HuH-7.5 (cell line): ENCODE measurements at regions not wholly inside any gene's neighbourhood (a gene's known extent, or its start where the extent isn't known, plus 50 kb on each side); places are given as distances from the start of the nearest gene placed in this dataset.

Source experiments
- DNase-seq: peaks from one replicate; pipeline ENCODE4 v3.0.0; 2011; ENCODE audit warnings: low spot score

DNA sequence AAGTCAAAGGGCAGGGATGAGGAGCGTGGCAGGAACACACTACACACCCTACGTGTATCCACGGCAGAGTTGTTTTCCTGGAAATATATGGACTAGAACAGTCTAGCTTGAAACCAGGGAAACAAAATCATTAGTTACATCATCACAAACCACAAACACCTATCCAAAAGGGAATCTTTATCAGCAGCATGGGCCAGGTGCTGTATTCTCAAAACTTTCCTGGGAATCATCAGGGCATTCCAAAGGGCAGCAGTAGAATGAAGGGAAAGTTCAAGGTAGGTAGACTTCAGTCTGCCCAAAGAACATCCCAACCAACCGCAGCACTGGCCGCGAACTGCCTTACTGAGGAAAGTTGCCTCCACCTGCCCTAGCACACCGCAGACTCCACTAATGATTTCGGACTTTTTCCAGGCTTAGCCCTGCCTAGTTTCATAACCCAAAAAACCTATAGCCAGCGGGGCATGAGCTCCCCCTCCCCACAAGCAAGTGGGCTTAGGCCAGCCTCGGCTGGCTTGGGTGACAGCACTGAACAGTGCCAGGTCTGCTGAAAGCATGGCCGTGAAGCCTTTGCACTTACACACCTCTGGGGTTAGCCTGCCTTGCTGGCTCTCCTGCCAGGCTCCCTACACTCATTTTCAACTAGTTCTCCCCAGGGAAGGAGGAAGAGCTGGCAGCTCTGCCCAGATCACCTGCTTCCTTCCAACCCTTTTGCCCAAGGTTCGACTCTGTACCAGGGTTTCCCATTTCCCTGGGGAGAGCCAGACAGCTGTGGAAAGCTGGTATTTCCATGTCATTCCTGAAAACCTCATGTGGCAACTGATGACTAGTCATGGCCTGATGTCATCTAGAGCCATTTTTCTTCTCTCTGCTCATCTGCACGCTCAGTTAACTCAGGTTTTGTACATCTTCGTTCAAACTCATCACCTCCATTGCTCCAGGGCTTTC is 77.3 kb upstream of the UBAC2 start:
- no peak for DNase-seq

DNA sequence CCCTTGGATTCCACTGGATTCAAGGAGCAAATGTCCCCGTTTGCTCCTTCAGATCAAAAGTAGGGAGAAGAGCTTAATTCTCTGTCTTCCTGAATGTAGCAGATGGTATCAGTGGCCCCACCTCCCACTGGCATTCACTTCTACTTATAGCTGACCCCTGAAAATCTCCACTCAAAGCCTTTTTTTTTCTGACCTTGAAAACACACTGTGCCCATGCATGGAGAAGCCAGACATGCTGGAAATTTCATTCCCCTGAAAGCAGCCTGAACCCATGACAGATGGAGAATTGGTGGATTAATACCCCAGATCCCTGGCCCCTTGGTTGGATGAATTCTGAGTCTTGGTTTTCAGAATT is 76.6 kb upstream of the UBAC2 start:
- no peak for DNase-seq

DNA sequence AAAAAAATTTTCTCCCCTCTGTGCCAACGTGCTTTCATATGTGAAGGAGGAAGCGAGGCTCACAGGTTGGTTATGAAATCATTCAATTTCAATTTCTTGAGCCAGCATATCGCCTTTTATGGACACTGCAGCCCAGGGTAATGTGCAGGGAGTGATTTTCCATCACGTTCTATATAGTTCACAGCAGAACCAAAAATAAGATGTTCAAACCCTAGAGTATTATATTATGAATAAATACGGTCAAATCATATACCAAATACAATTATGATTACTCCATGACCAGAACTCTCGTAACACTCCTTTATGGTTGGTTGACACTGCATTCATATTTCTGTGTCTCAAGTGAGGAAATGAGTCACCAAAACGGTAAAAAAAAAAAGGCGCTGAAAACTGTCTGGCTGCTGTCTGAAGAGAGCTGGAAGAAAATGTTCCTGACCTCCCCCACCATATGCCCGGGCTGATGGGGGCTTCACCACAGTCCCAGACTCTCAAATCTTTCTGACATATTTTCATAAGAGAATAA is 75.8 kb upstream of the UBAC2 start:
- no peak for DNase-seq

DNA sequence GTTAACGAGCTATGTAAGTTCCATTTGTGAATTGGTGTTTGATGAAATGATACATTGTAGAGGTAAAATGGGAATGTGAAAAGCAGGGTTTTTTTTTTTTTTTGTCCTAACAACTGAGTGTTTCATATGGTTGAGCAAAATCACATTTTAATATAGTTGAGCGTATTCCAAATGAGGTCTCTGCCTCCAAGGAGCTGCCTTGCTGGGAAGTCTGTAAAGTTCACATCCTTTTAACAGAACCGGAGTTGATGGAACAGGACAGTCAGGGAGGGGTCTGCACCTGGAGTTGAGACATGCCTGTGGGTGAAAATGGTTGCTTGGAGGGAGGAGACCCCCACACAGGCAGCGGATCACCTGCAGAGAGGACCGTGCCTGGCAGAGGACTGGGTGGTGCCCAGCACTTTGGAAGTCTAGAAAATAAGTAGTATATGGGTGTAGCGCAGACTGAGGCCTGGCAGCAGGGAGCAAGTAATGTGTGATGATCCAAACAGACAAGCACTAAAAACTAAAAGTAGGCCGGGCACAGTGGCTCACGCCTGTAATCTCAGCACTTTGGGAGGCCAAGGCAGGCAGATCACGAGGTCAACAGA is 75.2 kb upstream of the UBAC2 start:
- DNase-seq: no peak

DNA sequence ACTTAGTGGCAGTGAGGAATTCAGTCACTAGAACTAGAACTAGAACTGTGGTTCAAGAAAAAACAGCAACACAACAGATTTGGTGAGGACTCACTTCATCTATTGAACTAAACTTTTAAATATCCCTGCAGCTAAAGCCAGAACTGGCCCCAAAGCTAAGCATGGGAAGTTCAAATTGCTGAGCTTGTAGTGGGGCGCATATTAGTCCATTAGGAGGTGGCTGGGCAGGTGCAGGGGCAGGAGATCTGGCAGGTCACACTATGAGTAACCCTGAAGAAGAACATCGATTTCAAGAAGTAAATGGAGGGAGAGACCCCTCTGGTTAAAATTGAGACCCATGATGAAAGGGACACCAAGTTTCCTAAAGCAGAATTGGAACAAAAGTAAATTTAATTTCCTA is 73.8 kb upstream of the UBAC2 start:
- no peak for DNase-seq

DNA sequence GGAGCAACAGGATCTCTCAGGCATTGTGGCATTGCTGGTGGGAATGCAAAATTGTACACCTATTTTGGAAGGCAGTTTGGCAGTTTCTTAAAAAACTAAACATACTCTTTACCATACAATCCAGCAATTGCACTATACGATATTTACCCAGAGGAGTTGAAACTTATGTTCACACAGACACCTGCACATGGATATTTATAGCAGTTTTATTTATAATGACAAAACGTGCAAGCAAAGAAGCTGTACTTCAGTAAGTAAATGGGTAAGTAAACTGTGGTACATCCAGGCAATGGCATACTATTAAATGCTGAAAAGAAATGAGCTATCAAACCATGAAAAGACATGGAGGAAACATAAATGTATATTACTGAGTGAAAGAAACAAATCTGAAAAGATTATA is 71.6 kb upstream of the UBAC2 start:
- no peak for DNase-seq

DNA sequence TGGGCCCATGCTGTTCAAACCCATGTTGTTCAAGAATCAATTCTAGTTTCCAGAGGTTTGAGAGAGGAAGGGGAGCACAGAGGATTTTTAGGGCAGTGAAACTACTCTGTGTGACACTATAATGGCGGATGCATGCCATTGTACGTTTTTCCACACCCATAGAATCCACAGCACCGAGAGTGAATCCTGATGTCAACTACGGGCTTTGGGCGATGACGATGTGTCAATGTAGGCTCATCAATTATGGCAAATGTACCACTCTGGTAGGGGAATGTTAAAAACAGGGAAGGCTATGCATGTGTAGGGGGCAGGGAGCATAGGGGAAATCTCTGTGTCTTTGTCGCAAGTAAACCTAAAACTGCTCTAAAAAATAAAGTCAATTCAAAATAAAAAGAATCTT is 70.7 kb upstream of the UBAC2 start:
- DNase-seq: no peak

DNA sequence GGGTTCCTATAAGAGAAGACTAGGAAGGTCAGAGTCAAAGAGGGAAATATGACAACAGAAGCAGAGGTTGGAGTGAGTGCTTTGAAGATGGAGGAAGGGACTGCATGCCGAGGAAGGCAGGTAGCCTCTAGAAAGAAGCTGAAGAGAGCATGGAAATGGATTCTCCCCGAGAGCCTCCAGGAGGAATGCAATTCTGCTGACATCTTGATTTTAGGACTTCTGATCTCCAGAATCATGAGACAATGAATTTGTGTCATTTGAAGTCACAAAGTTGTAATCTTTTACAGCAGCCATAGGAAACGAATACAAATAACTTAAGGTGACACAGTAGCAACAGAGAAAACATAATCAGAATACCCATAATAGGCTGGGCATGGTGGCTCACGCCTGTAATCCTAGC is 69.2 kb upstream of the UBAC2 start:
- no peak for DNase-seq

DNA sequence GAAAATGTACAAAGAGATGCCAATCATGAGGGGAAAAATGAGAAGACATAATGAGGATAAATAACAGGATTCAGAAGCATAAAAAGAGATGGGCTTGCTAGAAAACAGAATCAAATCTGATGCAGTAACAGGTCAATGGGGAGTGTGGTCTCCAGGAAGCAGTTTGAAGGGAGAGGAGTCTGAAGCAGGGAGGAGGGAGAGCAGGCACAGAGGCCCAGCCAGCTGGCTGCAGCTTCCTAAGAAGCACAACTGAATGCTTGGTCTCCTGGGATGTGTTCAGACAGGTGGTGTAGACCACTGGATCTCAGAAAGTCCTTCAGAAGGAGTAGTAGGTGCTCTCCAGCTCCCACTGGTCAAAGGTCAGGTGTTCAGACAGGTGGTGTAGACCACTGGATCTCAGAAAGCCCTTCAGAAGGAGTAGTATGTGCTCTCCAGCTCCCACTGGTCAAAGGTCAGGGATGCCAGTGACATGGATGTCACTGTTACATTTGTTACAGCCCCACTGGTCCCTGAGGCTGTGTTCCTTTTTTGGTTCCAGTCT is 68.3 kb upstream of the UBAC2 start:
- no peak for DNase-seq

DNA sequence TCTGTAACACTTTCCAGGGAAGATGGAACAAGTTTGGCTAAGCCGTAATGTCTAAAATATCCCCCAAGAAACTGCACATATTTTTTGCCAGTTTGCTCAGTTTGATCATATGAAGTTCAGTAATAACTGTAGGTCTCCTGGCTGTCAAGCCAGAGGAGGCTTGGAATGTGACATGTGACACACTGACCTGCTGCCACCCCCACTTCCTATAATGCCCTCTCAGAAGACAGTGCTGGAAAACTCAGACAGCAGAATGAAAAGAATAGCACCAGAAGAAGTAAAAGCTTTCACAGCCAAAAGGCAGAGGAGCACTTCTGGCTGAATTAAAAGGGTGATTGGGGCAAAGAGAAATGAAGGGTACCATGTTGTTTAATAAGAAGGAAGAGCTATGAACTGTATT is 67.4 kb upstream of the UBAC2 start:
- no peak for DNase-seq

DNA sequence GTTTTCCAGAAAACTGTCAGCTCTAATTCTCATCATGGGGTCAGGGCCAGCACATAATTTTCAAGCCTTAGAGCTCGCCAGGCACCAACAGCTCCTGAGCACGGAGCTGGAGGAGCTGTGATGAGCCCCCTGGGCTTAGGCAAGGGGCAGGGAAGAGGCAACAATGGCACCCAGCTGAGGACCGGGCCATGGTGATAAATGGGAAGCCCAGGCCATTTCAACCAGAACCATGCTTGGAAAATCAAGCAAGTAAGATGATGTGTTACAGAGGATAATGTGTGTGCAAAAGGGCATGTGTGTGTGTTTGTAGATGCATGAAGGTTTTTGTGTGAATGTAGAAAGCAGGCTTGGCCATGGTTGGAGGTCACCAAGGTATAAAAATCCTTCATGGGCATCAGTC is 66.8 kb upstream of the UBAC2 start:
- DNase-seq: no peak

DNA sequence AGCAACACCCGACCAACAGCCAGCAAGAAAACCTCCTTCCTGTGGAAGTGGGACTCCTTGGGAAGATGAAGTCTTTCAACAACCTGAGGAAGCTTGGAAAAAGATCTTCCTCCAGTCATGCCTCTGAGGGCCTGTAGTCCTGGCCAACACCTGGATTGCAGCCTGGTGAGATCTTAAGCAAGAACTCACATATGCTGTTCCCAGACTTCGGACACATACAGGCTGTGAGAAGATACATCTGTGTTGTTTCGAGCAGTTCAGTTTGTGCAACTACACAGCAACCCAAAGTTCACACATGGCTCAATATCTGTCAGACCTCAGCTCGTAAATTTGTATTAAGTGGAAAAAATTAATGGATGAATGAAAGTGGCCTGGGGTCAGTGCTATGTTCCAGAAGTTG is 65.1 kb upstream of the UBAC2 start:
- no peak for DNase-seq

DNA sequence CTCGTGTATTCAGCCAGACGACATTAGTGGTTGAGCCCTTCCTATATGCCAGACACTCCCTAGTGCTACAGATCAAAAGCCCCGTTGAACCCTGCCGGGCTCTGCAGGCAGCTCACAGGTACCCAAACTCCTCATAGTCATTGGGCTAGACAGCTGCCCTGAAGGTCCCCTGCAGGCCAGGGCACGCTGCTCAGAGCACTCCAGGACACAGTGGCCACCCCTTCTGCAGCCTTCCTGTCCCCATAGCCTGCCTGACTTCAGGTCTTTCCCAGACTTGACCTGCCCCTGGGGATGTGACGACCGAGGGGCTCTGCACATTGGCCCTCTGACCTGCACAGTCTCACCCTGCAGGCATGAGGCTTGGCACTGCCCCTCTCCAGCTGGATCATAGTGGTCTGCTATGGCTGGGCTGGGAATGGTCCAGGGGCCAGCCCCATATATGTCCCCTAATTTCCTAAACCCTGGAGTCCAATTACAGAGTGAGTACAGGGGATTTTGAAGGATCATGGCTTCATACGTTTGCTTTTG is 64.2 kb upstream of the UBAC2 start:
- no peak for DNase-seq

DNA sequence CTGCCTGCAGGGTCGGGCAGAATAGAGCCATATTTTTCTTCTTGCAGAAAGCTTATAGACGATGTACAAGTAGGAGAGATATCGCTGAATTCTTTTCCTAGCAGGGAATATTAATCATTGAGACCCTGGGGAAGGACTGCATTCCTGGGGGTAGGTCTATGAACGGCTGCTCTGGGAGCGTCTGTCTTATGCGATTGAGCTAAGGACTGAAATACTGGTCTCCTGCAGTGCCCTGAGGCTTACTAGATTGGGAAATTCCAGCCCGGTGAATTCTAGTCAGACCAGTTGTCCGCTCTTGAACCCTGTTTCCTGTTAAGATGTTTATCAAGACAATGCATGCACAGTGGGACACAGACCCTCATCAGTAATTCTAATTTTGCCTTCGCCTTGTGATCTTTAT is 59.8 kb upstream of the UBAC2 start:
- DNase-seq: no peak

DNA sequence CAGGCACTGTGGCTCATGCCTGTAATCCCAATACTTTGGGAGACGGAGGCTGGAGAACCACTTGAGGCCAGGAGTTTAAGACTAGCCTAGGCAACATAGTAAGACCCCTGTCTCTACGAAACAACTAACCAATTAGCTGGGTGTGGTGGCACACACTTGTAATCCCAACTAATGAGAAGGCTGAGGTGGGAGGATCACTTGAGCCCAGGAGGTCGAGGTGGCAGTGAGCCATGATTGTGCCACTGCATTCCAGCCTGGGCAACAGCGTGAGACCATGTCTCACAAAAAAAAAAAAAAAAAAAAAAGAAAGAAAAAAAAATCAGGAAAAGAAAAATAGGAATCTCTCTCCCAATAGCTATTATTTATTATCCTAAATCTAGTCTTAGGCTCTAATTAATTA is 56.8 kb upstream of the UBAC2 start:
- no peak for DNase-seq

DNA sequence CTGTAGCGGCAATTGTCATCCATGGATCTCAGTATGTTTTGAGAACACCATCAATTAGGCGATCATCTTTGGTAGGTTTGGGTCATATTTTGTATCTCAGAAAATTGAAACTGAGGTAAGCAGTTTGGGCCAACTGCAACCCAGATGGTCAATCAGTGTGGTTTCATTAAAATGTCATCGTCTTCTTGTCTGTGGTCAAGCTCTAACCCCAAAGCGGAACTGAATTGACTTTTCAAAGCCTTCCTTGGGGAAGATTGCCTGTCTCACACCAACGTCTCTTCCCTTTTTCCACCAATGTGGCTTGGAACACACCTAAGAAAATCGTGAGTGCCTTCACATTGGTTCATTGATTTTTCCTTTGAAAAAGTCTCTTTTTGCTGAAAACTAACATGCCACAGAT is 56.3 kb upstream of the UBAC2 start:
- DNase-seq: no peak

DNA sequence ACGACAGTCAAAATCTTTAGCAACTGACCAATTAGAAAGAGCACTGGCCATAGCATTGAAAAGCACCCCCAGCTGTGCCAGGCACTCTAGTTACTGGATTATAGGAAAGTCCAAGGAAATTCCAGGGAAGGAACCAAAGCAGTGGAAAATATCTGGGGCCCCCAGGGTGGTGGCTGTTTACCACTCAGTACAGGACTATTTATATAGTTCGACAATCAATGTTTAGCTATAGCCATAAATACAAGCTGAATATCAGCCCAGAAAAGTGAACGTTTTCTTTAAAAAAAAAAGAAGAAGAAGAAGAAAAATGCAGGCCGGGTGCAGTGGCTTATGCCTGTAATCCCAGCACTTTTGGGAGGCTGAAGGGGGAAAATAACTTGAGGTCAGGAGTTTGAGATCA is 55.2 kb upstream of the UBAC2 start:
- DNase-seq: no peak

DNA sequence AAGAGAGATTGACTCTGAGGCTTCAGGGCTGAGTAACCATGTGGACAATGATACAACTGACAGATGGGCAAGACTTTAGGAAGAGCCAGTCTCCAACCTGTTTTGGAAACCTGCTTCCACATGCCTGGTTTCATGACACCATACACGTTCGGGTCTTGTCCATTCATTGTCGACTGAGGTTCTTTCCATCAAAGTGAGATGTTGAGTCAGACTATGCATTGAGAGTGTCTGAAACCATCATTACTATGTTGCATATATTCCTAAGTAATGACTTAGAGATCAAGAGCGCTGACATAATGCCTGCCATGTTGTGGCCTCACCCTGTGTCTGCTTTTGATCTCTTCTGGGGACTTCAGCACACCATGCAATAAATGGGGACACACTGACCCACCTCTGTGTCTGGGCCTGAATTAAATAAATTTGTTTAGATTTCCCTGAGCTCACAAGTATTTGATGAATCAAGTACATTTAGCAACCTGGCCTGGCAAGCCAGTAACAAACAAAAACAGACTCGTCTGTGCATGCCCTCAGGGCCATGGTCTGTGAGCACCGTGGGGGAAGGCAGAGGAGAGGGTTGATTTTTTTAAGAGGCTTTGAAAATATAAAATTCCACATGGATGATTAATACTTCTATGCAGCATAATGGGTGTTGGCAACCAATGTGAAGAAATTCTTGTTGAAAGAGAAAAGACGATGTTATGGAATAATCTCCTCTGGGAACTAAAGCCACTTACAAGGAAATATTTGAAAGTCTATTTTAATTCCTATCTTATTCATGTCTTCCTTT is 49.9 kb upstream of the UBAC2 start:
- DNase-seq: no peak
